Retinal pigment epithelial cell (primary cell): ENCODE measurements at regions not wholly inside any gene's neighbourhood (a gene's known extent, or its start where the extent isn't known, plus 50 kb on each side); places are given as distances from the start of the nearest gene placed in this dataset.

Source experiments
- DNase-seq: peaks from one replicate; pipeline ENCODE4 v3.0.0-alpha.2; 2010; ENCODE audit warnings: low read depth
- H3K4me3 ChIP-seq: 2 replicates; pipeline ENCODE4 v1.5.1; 2011; ENCODE audit warnings: mild to moderate bottlenecking, low read length, control low read depth, moderate library complexity
- CTCF ChIP-seq: conservative IDR thresholded peaks from 2 replicates; pipeline ENCODE4 v1.5.1; 2011; ENCODE audit warnings: low read depth, low read length, control low read depth, inconsistent platforms

- no peak overlapping the region for H3K4me3 ChIP-seq
- DNase-seq, result no peak
- no peak for TF ChIP-seq CTCF
Observed at GRCh38 chr2:42914314-42914713, 121.9 kb upstream of the HAAO start.

GRCh38 chr2:42913280-42913878 lies 121.0 kb upstream of the HAAO start:
- no peak for TF ChIP-seq CTCF
- no peak for DNase-seq
- no peak overlapping the region for H3K4me3 ChIP-seq

- no peak for DNase-seq
- TF ChIP-seq CTCF, result no peak
- H3K4me3 ChIP-seq, result no peak overlapping the region
Observed at GRCh38 chr2:42910645-42911405, 118.4 kb upstream of the HAAO start.

GRCh38 chr2:42909966-42910365 lies 117.6 kb upstream of the HAAO start:
- no peak for DNase-seq
- TF ChIP-seq CTCF, result no peak
- H3K4me3 ChIP-seq, result no peak overlapping the region

GRCh38 chr2:42908518-42909200 lies 116.3 kb upstream of the HAAO start:
- no peak for TF ChIP-seq CTCF
- no peak overlapping the region for H3K4me3 ChIP-seq
- DNase-seq, result no peak

GRCh38 chr2:42907835-42908234 lies 115.5 kb upstream of the HAAO start:
- no peak overlapping the region for H3K4me3 ChIP-seq
- no peak for TF ChIP-seq CTCF
- DNase-seq, result no peak
